Endothelial cell of umbilical vein (primary cell): ENCODE measurements at regions not wholly inside any gene's neighbourhood (a gene's known extent, or its start where the extent isn't known, plus 50 kb on each side); places are given as distances from the start of the nearest gene placed in this dataset.

Experiments
- BruUV-seq: library from RNA; stranded (reverse); fragments of 400-500 nt; replicated peaks from 2 replicates; lab custom pipeline; 2021; lab: Mats Ljungman, UMichigan
- CTCF ChIA-PET: fragments of 300-600, 350-600 bp; sonication (Branson Sonifier 250); formaldehyde crosslinking; loops from one replicate; lab custom pipeline; 2021; ENCODE audit warnings: antibody characterized with exemption, inconsistent platforms; lab: Charles Lee
- POLR2A ChIA-PET: fragments of 300-600, 350-600 bp; sonication (Branson Sonifier 250); formaldehyde crosslinking; loops from one replicate; lab custom pipeline; 2021; ENCODE audit warnings: antibody characterized with exemption, inconsistent platforms; lab: Charles Lee
- DNase-seq: peaks from one replicate; pipeline ENCODE4 v3.0.0-alpha.2; 2011; ENCODE audit warnings: low read depth, low spot score
- FAIRE-seq: peaks from 2 replicates; lab custom pipeline; 2011; peaks lifted over from hg19 to GRCh38; lab: Jason Lieb, UNC
- H2AFZ ChIP-seq: 2 replicates; pipeline ENCODE4 v1.6.0; 2012; ENCODE audit warnings: low read depth, low read length, control low read depth, inconsistent platforms
- H3K27ac ChIP-seq: 2 replicates; pipeline ENCODE4 v1.5.1; 2011; ENCODE audit warnings: low read depth, mild to moderate bottlenecking, control low read depth, low read length, moderate library complexity; ENCODE audit not compliant: insufficient read depth
- H3K27me3 ChIP-seq, 2 experiments: 2 replicates each; pipeline versions ENCODE4 v1.6.0 to v1.6.1; 2011; ENCODE audit warnings: low read length in 2 of 2, mixed read lengths in 1 of 2; ENCODE audit not compliant: control insufficient read depth in 2 of 2, insufficient read depth in 2 of 2
- H3K36me3 ChIP-seq, 2 experiments: 2 replicates in 1 of 2; 3 replicates in 1 of 2; pipeline ENCODE4 v1.5.1; 2011; ENCODE audit warnings: low read length in 2 of 2, mild to moderate bottlenecking in 1 of 2, moderate library complexity in 1 of 2; ENCODE audit not compliant: control insufficient read depth in 2 of 2, insufficient read depth in 2 of 2; ENCODE audit errors: extremely low read depth in 1 of 2
- H3K4me1 ChIP-seq: 3 replicates; pipeline ENCODE4 v1.5.1; 2011; ENCODE audit warnings: mild to moderate bottlenecking, low read length; ENCODE audit not compliant: control insufficient read depth, insufficient read depth; ENCODE audit errors: extremely low read depth
- H3K4me2 ChIP-seq: 2 replicates; pipeline ENCODE4 v1.6.1; 2011; ENCODE audit warnings: low read length, control low read depth, mixed read lengths; ENCODE audit not compliant: insufficient read depth
- H3K4me3 ChIP-seq, 3 experiments: fragments of 200-600 bp in 1 of 3; sonication (generic), shearing (Covaris generic) in 1 of 3; replicated peaks in 1 of 3; 2 replicates each; pipeline ENCODE4 v1.5.1; 2011 to 2016; ENCODE audit warnings: control low read depth in 3 of 3, low read length in 3 of 3, mild to moderate bottlenecking in 2 of 3, inconsistent platforms in 1 of 3, low read depth in 1 of 3, moderate library complexity in 1 of 3; ENCODE audit not compliant: insufficient read depth in 1 of 3
- H3K79me2 ChIP-seq: 2 replicates; pipeline ENCODE4 v1.6.0; 2012; ENCODE audit warnings: low read length, inconsistent platforms; ENCODE audit not compliant: control insufficient read depth, insufficient read depth
- H3K9ac ChIP-seq: replicated peaks from 2 replicates; pipeline ENCODE3; 2011; ENCODE audit warnings: low read length, control low read depth; ENCODE audit not compliant: insufficient read depth; ENCODE audit errors: extremely low read depth
- H3K9me1 ChIP-seq: replicated peaks from 3 replicates; pipeline ENCODE4 v1.6.0; 2011; ENCODE audit warnings: mild to moderate bottlenecking, low read length; ENCODE audit not compliant: control insufficient read depth, insufficient read depth; ENCODE audit errors: extremely low read depth
- H3K9me3 ChIP-seq: replicated peaks from 2 replicates; pipeline ENCODE4 v1.5.1; 2012; ENCODE audit warnings: low read length, inconsistent platforms; ENCODE audit not compliant: control insufficient read depth, insufficient read depth
- H4K20me1 ChIP-seq: replicated peaks from 2 replicates; pipeline ENCODE3; 2011; ENCODE audit warnings: mild to moderate bottlenecking, low read length; ENCODE audit not compliant: control insufficient read depth, insufficient read depth; ENCODE audit errors: extremely low read depth
- CTCF ChIP-seq, 2 donors: IDR thresholded peaks; 1 replicate in 1 of 2; 2 replicates in 1 of 2; pipeline ENCODE4 v1.5.1; 2011; ENCODE audit warnings: low read length in 2 of 2, mild to moderate bottlenecking in 2 of 2, moderate library complexity in 2 of 2, control low read depth in 1 of 2, inconsistent platforms in 1 of 2, low read depth in 1 of 2; ENCODE audit not compliant: insufficient read depth in 1 of 2; ENCODE audit errors: extremely low read depth in 1 of 2
- EZH2 ChIP-seq: IDR thresholded peaks from 2 replicates; pipeline ENCODE4 v1.6.1; 2012; ENCODE audit warnings: borderline replicate concordance, low read depth, mild to moderate bottlenecking, moderate library complexity, low read length, inconsistent platforms; ENCODE audit not compliant: severe bottlenecking
- FOS ChIP-seq: IDR thresholded peaks from 2 replicates; pipeline ENCODE4 v1.6.1; 2011; ENCODE audit warnings: mild to moderate bottlenecking, low read length, moderate library complexity, borderline replicate concordance; ENCODE audit not compliant: insufficient read depth
- GATA2 ChIP-seq: IDR thresholded peaks from 2 replicates; pipeline ENCODE4 v1.7.0; 2011; ENCODE audit warnings: low read depth, mild to moderate bottlenecking, moderate library complexity, mixed read lengths, low read length; ENCODE audit not compliant: insufficient read length, insufficient read depth
- JUN ChIP-seq: IDR thresholded peaks from 2 replicates; pipeline ENCODE4 v1.6.1; 2011; ENCODE audit warnings: borderline replicate concordance, low read depth; ENCODE audit not compliant: insufficient read length, insufficient read depth
- MAX ChIP-seq: IDR thresholded peaks from 2 replicates; pipeline ENCODE4 v1.6.1; 2011; ENCODE audit not compliant: insufficient read depth, insufficient read length
- MYC ChIP-seq: IDR thresholded peaks from one replicate; pipeline ENCODE4 v1.6.1; 2011; ENCODE audit warnings: mild to moderate bottlenecking, low read depth, low read length
- POLR2A ChIP-seq: IDR thresholded peaks from 2 replicates; pipeline ENCODE4 v1.6.1; 2012; ENCODE audit warnings: low read depth, mild to moderate bottlenecking, control low read depth, low read length
- POLR2AphosphoS5 ChIP-seq: IDR thresholded peaks from 2 replicates; pipeline ENCODE4 v1.6.1; 2012; ENCODE audit warnings: low read depth, mild to moderate bottlenecking, control low read depth, low read length, moderate library complexity; ENCODE audit not compliant: insufficient read depth
- dilution Hi-C: fragments of 300-500 bp; cut with MboI; formaldehyde crosslinking; loops from one replicate; pipeline ENCODE4 v1.15.0; 2019; ENCODE audit warnings: low sequenced_read_pairs; ENCODE audit not compliant: extremely low pct_ligation_motif_present
- intact Hi-C: fragments of 100-400 bp; cut with micrococcal nuclease; formaldehyde crosslinking; loops from one replicate; pipeline ENCODE4 v1.10.0; 2022

GRCh38 chr15:91420689-91421088, 320.6 kb downstream of the SV2B start:
- no peaks in the 10 kb centered on the region for H3K79me2 ChIP-seq
- dilution Hi-C loops: no loop called here
- ChIA-PET CTCF (no interaction called here), POLR2A (no interaction called here)
- FAIRE-seq (no peak), DNase-seq (no peak)
- H3K4me3 ChIP-seq: no peak overlapping the region
- no peak overlapping the region for H3K27ac ChIP-seq
- intact Hi-C loops: no loop called here
- no peaks in the 10 kb centered on the region for H4K20me1 ChIP-seq
- no peak overlapping the region for H3K9ac ChIP-seq
- H3K36me3 ChIP-seq: no peaks in the 10 kb centered on the region
- no peak for TF ChIP-seq EZH2
- no peak for TF ChIP-seq JUN
- no peak for TF ChIP-seq CTCF (IDR thresholded peaks at IDR 0.05; ENCODE audit: extremely low read depth in 1 of 2, insufficient read depth in 1 of 2, low read depth in 1 of 2, low read length in 2 of 2)
- no peak for TF ChIP-seq MYC
- no peaks in the 10 kb centered on the region for H3K27me3 ChIP-seq
- H2AFZ ChIP-seq: no peak overlapping the region
- H3K4me2 ChIP-seq: no peak overlapping the region
- no peaks in the 10 kb centered on the region for H3K9me1 ChIP-seq
- H3K4me1 ChIP-seq: no peaks in the 10 kb centered on the region
- no TSS peak for BruUV-seq
- H3K9me3 ChIP-seq: no peaks in the 10 kb centered on the region

- no peaks in the 10 kb centered on the region for H3K79me2 ChIP-seq
- CTCF ChIA-PET: no interaction called here
Measured at GRCh38 chr15:91422797-91423196, 322.7 kb downstream of the SV2B start.

More at GRCh38 chr15:91422797-91423196, 322.7 kb downstream of the SV2B start:
- Histone ChIP-seq H3K9ac (no peak overlapping the region), H4K20me1 (no peaks in the 10 kb centered on the region), H3K4me3 (no peak overlapping the region), H3K36me3 (no peaks in the 10 kb centered on the region), H3K9me1 (no peaks in the 10 kb centered on the region), H3K4me2 (no peak overlapping the region), H3K27me3 (no peaks in the 10 kb centered on the region), H2AFZ (no peak overlapping the region), H3K4me1 (no peaks in the 10 kb centered on the region), H3K27ac (no peak overlapping the region), H3K9me3 (no peaks in the 10 kb centered on the region)
- intact Hi-C loops (no loop called here), dilution Hi-C loops (no loop called here)
- no TSS peak for BruUV-seq
- FAIRE-seq (no peak), DNase-seq (no peak)
- POLR2A ChIA-PET: no interaction called here
- TF ChIP-seq JUN: no peak
- no peak for TF ChIP-seq MYC
- no peak for TF ChIP-seq CTCF (IDR thresholded peaks at IDR 0.05; ENCODE audit: extremely low read depth in 1 of 2, insufficient read depth in 1 of 2, low read depth in 1 of 2, low read length in 2 of 2)
- TF ChIP-seq EZH2: no peak
- no peak for TF ChIP-seq MAX
- TF ChIP-seq GATA2: no peak
- TF ChIP-seq FOS: no peak
- TF ChIP-seq POLR2AphosphoS5: no peak
- TF ChIP-seq POLR2A: no peak
